WI38 (cell line): ENCODE measurements at regions not wholly inside any gene's neighbourhood (a gene's known extent, or its start where the extent isn't known, plus 50 kb on each side); places are given as distances from the start of the nearest gene placed in this dataset.
"Not testable (repeated sequence)": the region's sequence is repeated elsewhere in the genome, so short reads cannot be mapped to it uniquely, and the experiment has no call there.

Experiments used
- H3K4me3 ChIP-seq: 2 replicates; pipeline ENCODE4 v1.5.1; 2011; ENCODE audit warnings: low read depth, mild to moderate bottlenecking, control low read depth, low read length
- CTCF ChIP-seq: IDR thresholded peaks from 2 replicates; pipeline ENCODE4 v1.5.1; 2012; ENCODE audit warnings: low read depth, mild to moderate bottlenecking, control low read depth, low read length

GRCh38 chr9:42368279-42368881, 184.9 kb downstream of the SPATA31A6 start:
- H3K4me3 ChIP-seq = not testable (repeated sequence)

- H3K4me3 ChIP-seq = not testable (repeated sequence)
Measured at GRCh38 chr9:42370172-42370571, 186.7 kb downstream of the SPATA31A6 start.

GRCh38 chr9:42371417-42371816, 188.0 kb downstream of the SPATA31A6 start:
- not testable (repeated sequence) for H3K4me3 ChIP-seq

- H3K4me3 ChIP-seq = not testable (repeated sequence)
Measured at GRCh38 chr9:42377530-42378417, 194.3 kb downstream of the SPATA31A6 start.

- TF ChIP-seq CTCF = no peak
- H3K4me3 ChIP-seq = no peak overlapping the region
Measured at GRCh38 chr9:42378418-42378815, 195.0 kb downstream of the SPATA31A6 start.

GRCh38 chr9:42379602-42380001, 196.1 kb downstream of the SPATA31A6 start:
- H3K4me3 ChIP-seq = not testable (repeated sequence)

GRCh38 chr9:42384585-42384984, 201.1 kb downstream of the SPATA31A6 start:
- H3K4me3 ChIP-seq = not testable (repeated sequence)

- H3K4me3 ChIP-seq = not testable (repeated sequence)
Measured at GRCh38 chr9:42385574-42386120, 202.2 kb downstream of the SPATA31A6 start.

GRCh38 chr9:42386477-42386876, 203.0 kb downstream of the SPATA31A6 start:
- no peak for TF ChIP-seq CTCF
- H3K4me3 ChIP-seq = no peak overlapping the region

GRCh38 chr9:42388146-42388690, 204.8 kb downstream of the SPATA31A6 start:
- H3K4me3 ChIP-seq = no peak overlapping the region
- no peak for TF ChIP-seq CTCF

- H3K4me3 ChIP-seq = no peak overlapping the region
- no peak for TF ChIP-seq CTCF
Measured at GRCh38 chr9:42388846-42389245, 205.4 kb downstream of the SPATA31A6 start.

- H3K4me3 ChIP-seq = not testable (repeated sequence)
Measured at GRCh38 chr9:42392773-42393455, 209.5 kb downstream of the SPATA31A6 start.
